NCI-H2171 (cell line): ENCODE measurements at regions not wholly inside any gene's neighbourhood (a gene's known extent, or its start where the extent isn't known, plus 50 kb on each side); places are given as distances from the start of the nearest gene placed in this dataset.
"Not testable (repeated sequence)": the region's sequence is repeated elsewhere in the genome, so short reads cannot be mapped to it uniquely, and the experiment has no call there.

Experiments
- DNase-seq: peaks from one replicate; lab custom pipeline; 2025; lab: John Stamatoyannopoulos, UW

DNA sequence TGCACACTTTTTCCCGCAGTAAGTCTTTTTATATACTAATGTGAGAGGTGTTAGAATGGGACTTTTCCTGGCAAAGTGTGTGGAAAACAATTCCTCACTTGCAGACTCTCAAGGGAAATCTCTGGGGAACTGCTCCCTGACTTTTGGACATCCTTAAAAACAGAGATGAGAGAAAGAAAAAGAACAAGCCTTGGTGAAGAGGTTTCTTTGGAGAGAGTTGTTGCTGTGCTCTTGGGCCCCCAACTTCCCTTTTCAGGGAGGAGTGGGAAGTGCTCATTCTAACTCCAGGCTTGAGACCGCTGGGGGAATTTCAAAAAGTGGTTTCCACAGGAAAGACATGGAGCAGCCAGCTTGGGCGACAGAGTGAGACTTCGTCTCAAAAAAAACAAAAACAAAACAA lies 142.6 kb upstream of the SPRED2 start:
- no peak for DNase-seq

DNA sequence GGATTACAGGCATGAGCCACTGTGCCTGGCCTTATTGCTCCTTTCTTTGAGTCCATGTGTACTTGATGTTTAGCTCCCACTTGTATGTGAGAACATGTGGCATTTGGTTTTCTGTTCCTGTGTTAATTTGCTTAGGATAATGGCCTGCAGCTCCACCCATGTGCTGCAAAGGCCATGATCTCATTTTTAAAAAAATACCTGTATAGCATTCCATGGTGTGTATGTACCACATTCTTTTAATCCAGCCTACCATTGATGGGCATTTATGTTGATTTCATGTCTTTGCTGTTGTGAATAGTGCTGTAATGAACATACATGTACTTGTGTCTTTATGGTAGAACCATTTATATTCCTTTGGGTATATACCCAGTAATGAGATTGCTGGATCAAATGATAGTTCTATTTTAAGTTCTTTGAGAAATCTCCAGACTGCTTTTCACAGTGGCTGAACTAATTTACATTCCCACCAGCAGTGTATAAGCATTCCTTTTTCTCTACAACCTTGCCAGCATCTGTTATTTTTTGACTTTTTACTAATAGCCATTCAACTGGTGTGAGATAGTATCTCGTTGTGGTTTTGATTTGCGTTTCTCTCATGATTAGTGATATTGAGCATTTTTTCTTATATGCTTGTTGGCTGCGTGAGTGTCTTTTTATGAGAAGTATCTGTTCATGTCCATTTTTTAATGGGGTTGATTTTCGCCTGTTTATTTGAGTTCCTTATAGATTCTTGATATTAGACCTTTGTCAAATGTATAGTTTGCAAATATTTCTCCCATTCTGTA lies 136.4 kb upstream of the SPRED2 start:
- not testable (repeated sequence) for DNase-seq

GRCh38 chr2:65566617-65567016 lies 134.2 kb upstream of the SPRED2 start:
- DNase-seq = peak; percentile 22

DNA sequence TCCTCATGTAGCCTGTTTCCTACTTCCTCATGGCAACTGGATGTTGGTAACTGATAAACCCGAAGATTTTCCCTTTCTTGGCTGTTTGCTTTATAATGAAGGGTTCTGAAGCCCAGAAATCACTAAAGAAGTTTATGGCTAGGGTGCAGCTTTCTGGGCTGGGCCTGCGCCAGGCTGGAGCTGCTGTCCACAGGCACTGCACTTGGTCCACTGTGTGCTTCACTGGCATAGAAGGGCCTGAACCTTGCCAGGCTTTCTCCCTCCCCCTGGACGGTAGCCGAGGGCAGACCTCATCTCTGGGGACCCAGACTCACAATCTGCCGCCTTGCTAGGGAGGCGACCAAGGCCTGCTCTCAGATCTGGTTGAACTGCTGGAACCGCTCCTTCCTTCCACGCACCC lies 133.3 kb upstream of the SPRED2 start:
- DNase-seq = no peak

- DNase-seq = no peak
Measured at GRCh38 chr2:65564299-65564698, 131.9 kb upstream of the SPRED2 start.

DNA sequence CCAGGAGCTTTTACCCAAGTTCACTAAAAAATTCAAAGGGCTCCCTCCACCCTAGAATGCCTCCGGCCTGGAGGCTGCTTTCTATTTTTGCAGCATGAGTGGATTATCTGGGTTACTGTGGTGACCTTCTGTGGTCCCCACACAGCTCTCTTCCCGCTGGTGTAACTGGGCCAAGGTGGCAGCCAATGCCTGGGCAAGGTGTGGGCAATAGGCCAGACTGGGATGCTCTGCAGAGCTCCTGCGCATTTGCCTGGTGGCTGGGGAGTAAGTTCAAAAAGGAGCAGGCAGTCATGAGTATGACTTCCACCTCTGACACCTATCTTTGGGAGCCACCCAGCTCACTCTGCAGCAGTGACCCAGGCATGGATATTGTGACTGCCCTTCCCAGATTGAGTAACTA lies 130.5 kb upstream of the SPRED2 start:
- DNase-seq = no peak

DNA sequence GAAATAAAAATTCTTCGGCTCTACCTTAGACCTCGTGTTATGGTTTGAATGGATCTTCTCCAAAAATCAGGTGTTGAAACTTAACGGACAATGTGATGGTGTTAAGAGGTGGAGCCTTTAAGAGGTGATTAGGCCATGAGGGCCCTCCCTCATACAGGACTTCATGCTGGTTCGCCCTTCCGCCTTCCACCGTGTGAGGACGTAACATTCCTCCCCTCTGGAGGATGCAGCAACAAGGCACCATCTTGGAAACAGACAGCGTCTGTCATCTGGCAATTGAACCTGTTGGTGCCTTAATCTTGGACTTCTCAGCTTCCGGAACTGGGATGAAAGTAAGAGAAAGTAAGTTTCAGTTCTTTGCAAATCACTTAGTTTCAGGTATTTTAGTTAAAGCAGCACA lies 126.3 kb upstream of the SPRED2 start:
- no peak for DNase-seq

DNA sequence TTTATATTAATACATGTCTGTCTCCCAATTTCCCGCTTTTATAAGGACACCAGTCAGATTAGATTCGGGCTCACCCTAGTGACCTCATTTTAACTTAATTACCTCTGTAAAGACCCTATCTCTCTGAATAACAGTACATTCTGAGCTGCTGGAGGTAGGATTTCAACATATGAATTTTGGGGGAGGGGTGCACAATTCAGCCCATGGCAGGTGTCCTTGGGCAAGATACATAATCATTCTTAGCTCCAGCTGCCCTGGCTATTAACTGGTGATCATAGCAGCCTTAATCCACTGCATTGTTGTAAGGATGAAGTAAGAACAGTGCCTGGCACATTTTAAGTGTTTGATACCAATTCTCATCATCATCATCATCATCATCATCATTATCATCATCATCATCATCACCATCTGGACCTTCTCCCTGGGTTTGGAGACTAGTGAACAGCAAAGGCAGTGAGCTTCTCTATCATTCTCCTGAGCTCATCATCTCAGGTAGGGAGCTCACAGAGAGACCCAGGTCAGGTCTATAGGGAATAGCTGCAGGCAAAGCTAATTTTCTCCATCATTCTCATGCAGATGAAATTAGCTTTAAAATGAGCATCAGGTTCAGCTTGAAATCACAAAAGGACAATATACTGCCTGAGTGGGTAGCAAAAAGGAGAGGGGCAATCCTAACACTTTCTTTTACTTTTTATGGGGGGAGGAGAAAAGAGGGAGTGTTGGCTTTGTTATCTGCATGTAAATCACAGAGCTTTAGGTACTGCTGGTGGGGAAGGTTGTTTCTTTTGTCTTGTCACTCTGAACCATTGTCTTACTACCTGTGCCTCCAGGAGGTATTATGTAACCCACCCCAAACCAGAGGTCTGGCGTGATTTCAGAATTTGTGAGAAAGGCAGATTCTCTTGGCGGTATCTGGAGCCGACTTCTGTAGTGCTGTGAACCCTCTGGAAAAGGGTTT lies 125.5 kb upstream of the SPRED2 start:
- DNase-seq = no peak

DNA sequence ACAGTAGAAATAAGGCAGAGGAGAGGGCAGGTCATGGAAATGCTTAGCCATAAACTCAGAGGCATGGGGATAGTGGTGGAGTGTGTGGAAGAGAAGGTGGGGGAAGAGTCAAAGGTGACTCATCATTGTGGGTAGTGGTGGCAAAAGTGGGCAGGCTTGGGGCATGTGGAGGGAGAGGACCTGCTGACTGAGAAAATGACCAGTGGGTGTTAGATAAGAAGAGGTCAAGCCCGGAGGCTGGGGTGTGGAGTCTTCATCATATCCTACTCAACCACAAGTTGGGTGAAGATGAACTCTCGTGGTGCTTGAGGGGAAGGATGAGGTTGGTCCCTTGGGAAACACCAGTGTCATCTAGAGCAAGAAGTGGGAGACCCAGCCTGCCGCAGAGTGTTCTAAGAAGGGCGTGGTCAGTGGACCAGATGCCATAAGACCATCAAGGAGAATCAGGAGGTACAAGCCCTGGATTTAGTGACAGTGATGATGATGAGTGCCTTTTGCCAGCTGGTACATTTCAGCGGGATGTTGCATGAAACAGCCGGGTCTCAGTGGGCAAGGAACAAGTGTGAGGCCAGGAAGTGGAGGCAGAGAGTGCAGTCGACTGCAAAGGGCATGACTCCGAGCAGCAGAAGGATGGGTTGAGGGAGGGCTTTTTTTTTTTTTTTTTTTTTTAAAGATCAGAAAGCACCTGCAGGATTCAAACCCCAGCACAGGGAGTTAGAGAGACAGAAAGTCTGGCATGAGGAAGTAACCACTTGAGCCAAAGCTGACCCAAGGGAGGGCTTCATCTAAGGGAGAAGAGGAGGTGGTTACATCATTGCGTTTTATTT lies 122.6 kb upstream of the SPRED2 start:
- no peak for DNase-seq

- DNase-seq = no peak
Measured at GRCh38 chr2:65553504-65554074, 121.2 kb upstream of the SPRED2 start.

DNA sequence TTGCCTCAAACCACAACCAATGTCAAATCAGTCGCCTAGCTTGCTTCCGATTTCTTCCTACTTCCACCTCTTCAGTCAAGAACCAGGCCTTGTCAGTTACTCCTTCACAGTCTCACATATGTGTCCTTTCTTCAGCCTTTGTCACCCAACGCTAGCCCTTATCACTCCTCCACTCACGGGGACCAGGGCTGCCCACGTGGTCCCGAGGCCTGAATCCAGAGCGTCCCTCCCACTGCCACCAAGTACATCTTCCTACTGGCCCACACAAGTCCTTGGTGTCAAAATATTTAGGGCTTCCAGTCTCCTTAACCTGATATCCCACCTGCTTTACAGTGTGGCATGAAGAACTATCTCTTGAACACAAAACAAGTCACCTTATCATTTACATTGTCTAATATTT lies 119.1 kb upstream of the SPRED2 start:
- DNase-seq = no peak

DNA sequence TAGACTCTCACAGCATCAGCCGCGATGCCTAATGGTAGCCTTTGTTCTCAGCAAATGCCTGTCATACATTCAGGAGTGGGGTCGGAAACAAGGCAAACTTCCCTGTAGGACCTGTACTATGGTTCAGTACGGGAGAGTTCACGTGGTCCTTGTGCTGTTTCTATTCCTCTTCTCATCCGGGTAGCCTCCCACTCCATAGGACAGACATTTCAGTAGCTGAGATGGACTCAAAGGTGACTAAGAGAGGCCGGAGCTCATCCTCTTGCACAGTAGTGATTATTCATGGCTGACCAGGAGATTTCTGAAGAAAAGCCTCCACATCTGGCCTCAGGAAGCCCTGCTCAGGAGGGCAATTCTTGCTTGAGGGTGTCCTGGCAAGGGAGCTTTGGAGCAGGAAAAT lies 117.8 kb upstream of the SPRED2 start:
- no peak for DNase-seq

DNA sequence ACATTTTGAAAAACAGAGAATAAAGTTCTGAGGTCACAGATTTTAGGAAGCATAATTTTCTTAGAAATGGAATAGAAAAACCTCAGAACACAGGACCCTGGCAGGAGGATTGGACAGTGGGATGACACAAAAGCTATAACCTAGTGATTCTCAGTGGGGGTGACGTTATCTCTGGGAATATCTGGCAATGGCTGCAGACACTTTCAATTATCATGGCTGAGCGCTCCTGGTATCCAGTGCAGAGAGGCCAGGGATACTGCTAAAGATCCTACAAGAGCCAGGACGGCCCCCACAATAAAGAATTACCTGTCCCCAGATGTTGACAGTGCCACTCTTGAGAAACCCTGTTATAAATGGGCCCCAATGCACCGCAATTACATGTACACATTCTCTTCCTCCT lies 117.2 kb upstream of the SPRED2 start:
- DNase-seq = no peak

DNA sequence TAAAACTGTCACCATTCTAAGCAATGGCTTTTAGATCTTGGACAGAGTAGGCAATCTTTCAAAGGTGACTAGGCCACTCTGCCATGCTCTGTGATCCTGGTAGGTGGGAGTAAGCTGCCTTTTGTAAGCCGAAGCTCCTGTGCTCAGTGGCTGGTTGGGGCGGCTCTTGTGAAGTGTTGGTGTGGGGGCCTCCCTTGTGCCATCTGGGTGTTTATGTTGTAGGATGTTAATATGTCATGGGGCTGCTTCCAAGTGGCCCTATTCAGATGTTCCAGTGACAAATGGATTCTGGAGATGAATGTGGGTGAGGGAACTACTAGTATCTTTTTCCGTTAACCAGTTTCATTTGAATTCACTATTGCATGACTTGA lies 116.8 kb upstream of the SPRED2 start:
- no peak for DNase-seq

DNA sequence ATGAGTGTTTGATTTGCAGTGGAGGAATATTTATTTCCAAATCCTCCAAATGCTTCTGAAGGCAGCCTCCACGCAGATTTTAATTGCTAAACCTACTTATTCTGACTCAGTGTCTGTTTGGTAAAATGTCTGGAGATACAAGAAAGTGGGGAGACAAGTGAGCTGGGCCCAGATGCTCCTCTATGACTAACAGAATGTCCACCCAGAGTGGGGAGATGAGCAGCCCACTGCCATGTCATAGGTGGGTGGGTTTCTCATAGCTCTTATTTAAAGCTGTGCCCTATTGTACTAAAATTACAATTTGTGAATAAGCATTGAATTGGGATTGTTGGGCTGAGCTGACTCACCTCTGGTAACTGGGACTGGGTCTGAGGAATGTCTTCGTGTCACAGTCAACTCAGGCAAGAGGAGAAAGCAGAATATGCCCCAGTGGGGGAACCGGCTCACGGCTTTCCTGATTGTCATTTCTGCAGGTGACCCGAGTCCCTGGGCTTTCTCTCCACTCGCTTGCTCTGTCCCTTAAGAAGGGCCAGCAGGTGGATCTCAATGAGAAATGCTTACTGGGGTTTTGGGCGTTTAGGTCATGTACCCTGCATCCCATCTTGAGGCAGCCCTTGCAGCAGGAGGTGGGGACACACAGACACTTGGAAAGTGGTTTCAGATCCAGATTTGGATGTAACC lies 116.3 kb upstream of the SPRED2 start:
- no peak for DNase-seq

DNA sequence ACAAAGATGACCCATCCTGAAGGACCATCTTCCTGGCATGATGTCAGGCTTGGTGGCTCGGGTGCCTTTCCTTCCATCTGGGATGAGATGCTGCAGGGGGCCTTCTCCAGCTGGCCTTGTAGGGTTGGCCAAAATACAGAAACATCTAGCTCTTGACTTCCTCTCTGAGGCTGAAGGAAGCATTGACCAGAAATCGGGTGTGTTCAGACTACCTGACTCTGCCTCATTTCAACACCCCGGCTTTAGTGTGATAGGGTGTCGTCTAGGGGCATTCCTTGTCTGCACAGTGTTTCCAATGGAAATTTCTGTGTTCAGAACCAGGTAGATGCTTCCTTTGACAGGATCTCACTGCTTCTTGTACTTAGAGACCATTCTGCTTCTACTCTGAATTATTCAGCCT lies 115.7 kb upstream of the SPRED2 start:
- DNase-seq = no peak

- no peak for DNase-seq
Measured at GRCh38 chr2:65545837-65546805, 113.7 kb upstream of the SPRED2 start.

DNA sequence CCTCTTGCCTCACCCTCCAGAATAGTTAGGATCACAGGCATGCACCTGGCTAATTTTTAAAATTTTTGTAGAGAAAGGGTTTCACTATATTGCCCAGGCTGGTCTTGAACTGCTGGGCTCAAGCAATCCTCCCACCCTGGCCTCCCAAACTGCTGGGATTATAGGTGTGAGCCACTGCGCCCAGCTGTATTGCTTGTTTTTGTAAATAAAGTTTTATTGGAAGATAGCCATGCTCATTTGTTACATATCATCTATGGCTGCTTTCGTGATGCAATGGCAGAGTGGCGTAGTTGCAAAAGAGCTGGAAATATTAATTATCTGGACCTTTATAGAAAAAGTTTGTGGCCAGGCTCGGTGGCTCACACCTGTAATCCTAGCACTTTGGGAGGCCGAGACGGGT lies 109.4 kb upstream of the SPRED2 start:
- DNase-seq = no peak

GRCh38 chr2:65539633-65540032 lies 107.2 kb upstream of the SPRED2 start:
- DNase-seq = peak; percentile 73
